ENCODE measurements at regions not wholly inside any gene's neighbourhood (a gene's known extent, or its start where the extent isn't known, plus 50 kb on each side); places are given as distances from the start of the nearest gene placed in this dataset.

- Histone ChIP-seq H3K4me3 (ENCODE audit: low read depth in 2 of 2, low read length in 2 of 2) (no peak overlapping the region), H3K27me3 (ENCODE audit: control insufficient read depth, insufficient read depth, low read length) (no peaks in the 10 kb centered on the region), H3K9me3 (ENCODE audit: control insufficient read depth, insufficient read depth, low read depth, low read length) (no peaks in the 10 kb centered on the region), H3K36me3 (ENCODE audit: control insufficient read depth, insufficient read depth, low read length) (no peaks in the 10 kb centered on the region), H3K27ac (ENCODE audit: low read length) (no peak overlapping the region; the same call in 1 of the 2 replicates), H3K4me1 (ENCODE audit: control insufficient read depth, insufficient read depth, low read length) (no peaks in the 10 kb centered on the region; the same call in 1 of the 2 replicates)
- ChIA-PET CTCF (no interaction called here), POLR2A (no interaction called here)
- TF ChIP-seq SIN3A (IDR thresholded peaks at IDR 0.05; ENCODE audit: borderline replicate concordance, insufficient read depth, low read depth, low read length): no peak
- TF ChIP-seq TCF7L2 (IDR thresholded peaks at IDR 0.05; ENCODE audit: low read depth, low read length): peak; percentile 46; the same call in 1 of the 2 replicates
- no peak for TF ChIP-seq CTCF (IDR thresholded peaks at IDR 0.05)
- TF ChIP-seq POLR2AphosphoS5 (IDR thresholded peaks at IDR 0.05; ENCODE audit: low read depth, low read length): no peak
- intact Hi-C loops (cut with micrococcal nuclease; ENCODE audit: unreplicated experiment): no loop called here
- ATAC-seq: peak; percentile 81; the same call in 1 of the 2 replicates
- no TSS peak for BruUV-seq (replicated peaks)
- in situ Hi-C loops (cut with HindIII; ENCODE audit: low pct_unique_long_range_greater_than_20kb, low sequenced_read_pairs): no loop called here
- DNase-seq (ENCODE audit: low read depth, low spot score): no peak
These were observed 209.4 kb upstream of the TRIB2 start for GRCh38 chr2:12507295-12507694.

GRCh38 chr2:12510070-12510469 is 206.7 kb upstream of the TRIB2 start:
- intact Hi-C loops (cut with micrococcal nuclease; ENCODE audit: unreplicated experiment): no loop called here

GRCh38 chr2:12513339-12513738 is 203.4 kb upstream of the TRIB2 start:
- Histone ChIP-seq H3K27me3 (ENCODE audit: control insufficient read depth, insufficient read depth, low read length) (no peaks in the 10 kb centered on the region), H3K9me3 (ENCODE audit: control insufficient read depth, insufficient read depth, low read depth, low read length) (no peaks in the 10 kb centered on the region), H3K4me3 (ENCODE audit: low read depth in 2 of 2, low read length in 2 of 2) (no peak overlapping the region), H3K4me1 (ENCODE audit: control insufficient read depth, insufficient read depth, low read length) (no peaks in the 10 kb centered on the region), H3K27ac (ENCODE audit: low read length) (peak overlapping the region; percentile 13; the same call in 1 of the 2 replicates), H3K36me3 (ENCODE audit: control insufficient read depth, insufficient read depth, low read length) (no peaks in the 10 kb centered on the region)
- intact Hi-C loops (cut with micrococcal nuclease; ENCODE audit: unreplicated experiment): no loop called here
- in situ Hi-C loops (cut with HindIII; ENCODE audit: low pct_unique_long_range_greater_than_20kb, low sequenced_read_pairs): no loop called here
- ChIA-PET CTCF (no interaction called here), POLR2A (no interaction called here)
- no peak for DNase-seq (ENCODE audit: low read depth, low spot score)
- no TSS peak for BruUV-seq (replicated peaks)
- TF ChIP-seq REST (IDR thresholded peaks at IDR 0.05; ENCODE audit: insufficient read depth in 1 of 2, low read depth in 2 of 2, low read length in 1 of 2) (no peak), CTCF (IDR thresholded peaks at IDR 0.05) (no peak), TCF7L2 (IDR thresholded peaks at IDR 0.05; ENCODE audit: low read depth, low read length) (no peak), POLR2AphosphoS5 (IDR thresholded peaks at IDR 0.05; ENCODE audit: low read depth, low read length) (no peak), SIN3A (IDR thresholded peaks at IDR 0.05; ENCODE audit: borderline replicate concordance, insufficient read depth, low read depth, low read length) (no peak)
- no peak for ATAC-seq

More at GRCh38 chr2:12510070-12510469, 206.7 kb upstream of the TRIB2 start:
- no peak for TF ChIP-seq TCF7L2 (IDR thresholded peaks at IDR 0.05; ENCODE audit: low read depth, low read length)
- no peak for DNase-seq (ENCODE audit: low read depth, low spot score)
- in situ Hi-C loops (cut with HindIII; ENCODE audit: low pct_unique_long_range_greater_than_20kb, low sequenced_read_pairs): no loop called here
- no peaks in the 10 kb centered on the region; the same call in 1 of the 2 replicates for H3K4me1 ChIP-seq (ENCODE audit: control insufficient read depth, insufficient read depth, low read length)
- ATAC-seq: no peak
- no peak overlapping the region for H3K4me3 ChIP-seq (ENCODE audit: low read depth in 2 of 2, low read length in 2 of 2)
- no TSS peak for BruUV-seq (replicated peaks)
- POLR2A ChIA-PET: no interaction called here
- H3K27me3 ChIP-seq (ENCODE audit: control insufficient read depth, insufficient read depth, low read length): no peaks in the 10 kb centered on the region
- H3K36me3 ChIP-seq (ENCODE audit: control insufficient read depth, insufficient read depth, low read length): no peaks in the 10 kb centered on the region
- no peak overlapping the region for H3K27ac ChIP-seq (ENCODE audit: low read length)
- CTCF ChIA-PET: no interaction called here
- no peaks in the 10 kb centered on the region for H3K9me3 ChIP-seq (ENCODE audit: control insufficient read depth, insufficient read depth, low read depth, low read length)

Measured in Panc1 (cell line).